ENCODE measurements at regions not wholly inside any gene's neighbourhood (a gene's known extent, or its start where the extent isn't known, plus 50 kb on each side); places are given as distances from the start of the nearest gene placed in this dataset.

DNA sequence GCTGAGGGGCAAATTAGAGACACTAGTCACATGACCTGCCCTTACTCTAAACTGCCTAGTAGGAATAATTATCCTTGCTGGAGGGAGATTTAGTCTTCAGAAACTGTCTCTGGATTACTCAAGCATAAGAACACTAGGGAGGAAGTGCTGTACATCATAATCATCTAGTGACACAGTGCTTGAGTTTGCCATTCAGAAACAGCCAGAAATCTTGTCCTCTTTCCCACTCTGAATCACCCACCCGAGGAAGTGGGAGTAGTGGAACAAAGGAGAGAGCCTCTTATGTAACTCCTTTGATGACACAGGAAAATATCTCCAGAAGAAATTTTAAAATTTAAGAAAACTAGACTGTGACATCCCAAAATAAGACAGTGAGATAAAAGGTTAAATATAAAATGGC is 69.3 kb upstream of the PCDH19 start:
- TF ChIP-seq, protein P1, sequence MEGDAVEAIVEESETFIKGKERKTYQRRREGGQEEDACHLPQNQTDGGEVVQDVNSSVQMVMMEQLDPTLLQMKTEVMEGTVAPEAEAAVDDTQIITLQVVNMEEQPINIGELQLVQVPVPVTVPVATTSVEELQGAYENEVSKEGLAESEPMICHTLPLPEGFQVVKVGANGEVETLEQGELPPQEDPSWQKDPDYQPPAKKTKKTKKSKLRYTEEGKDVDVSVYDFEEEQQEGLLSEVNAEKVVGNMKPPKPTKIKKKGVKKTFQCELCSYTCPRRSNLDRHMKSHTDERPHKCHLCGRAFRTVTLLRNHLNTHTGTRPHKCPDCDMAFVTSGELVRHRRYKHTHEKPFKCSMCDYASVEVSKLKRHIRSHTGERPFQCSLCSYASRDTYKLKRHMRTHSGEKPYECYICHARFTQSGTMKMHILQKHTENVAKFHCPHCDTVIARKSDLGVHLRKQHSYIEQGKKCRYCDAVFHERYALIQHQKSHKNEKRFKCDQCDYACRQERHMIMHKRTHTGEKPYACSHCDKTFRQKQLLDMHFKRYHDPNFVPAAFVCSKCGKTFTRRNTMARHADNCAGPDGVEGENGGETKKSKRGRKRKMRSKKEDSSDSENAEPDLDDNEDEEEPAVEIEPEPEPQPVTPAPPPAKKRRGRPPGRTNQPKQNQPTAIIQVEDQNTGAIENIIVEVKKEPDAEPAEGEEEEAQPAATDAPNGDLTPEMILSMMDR (IDR thresholded peaks at IDR 0.05; ENCODE audit: insufficient read depth, low read length, poor library complexity, severe bottlenecking) = no peak
- DNase-seq (ENCODE audit: extremely low read depth, insufficient read length) = no peak
- Histone ChIP-seq H3K4me3 (replicated peaks; ENCODE audit: low read depth, low read length) (no peak overlapping the region), H3K27me3 (replicated peaks; ENCODE audit: control insufficient read depth, insufficient read depth, low read length) (no peaks in the 10 kb centered on the region; the same call in 1 of the 2 replicates), H3K36me3 (ENCODE audit: control insufficient read depth, insufficient read depth, low read length) (no peaks in the 10 kb centered on the region)

DNA sequence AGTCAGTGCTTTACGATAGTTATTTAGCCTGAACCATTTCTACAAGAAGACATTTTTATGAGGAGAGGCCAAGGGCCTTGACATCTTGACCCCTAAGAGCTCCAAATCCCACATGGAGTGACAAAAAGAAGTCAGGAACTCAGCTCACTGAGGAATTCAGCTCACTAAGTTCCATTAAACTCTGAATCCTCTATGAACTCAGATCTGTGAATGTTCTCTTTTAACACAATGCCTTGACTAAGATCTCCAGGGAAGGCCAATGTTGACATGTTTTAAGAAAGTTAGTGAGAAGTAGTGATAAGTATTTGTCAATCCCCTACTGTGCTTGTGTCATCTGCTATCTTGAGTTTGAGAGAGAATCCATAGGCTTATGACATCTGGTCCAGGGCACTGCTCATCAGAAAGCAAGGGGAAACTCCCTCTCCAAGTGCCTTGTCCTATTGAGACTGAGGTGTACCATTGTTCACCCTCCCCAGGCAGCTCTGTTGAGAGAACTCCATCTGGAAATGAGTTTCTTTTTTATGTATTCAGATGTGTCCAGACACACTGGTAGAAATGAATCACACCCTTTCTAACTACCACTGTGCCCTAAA is 68.7 kb upstream of the PCDH19 start:
- no peak overlapping the region for H3K4me3 ChIP-seq (replicated peaks; ENCODE audit: low read depth, low read length)
- DNase-seq (ENCODE audit: extremely low read depth, insufficient read length) = no peak
- H3K27me3 ChIP-seq (replicated peaks; ENCODE audit: control insufficient read depth, insufficient read depth, low read length) = no peaks in the 10 kb centered on the region; the same call in 1 of the 2 replicates
- H3K36me3 ChIP-seq (ENCODE audit: control insufficient read depth, insufficient read depth, low read length) = no peaks in the 10 kb centered on the region
- TF ChIP-seq, protein P1 (IDR thresholded peaks at IDR 0.05; ENCODE audit: insufficient read depth, low read length, poor library complexity, severe bottlenecking) = no peak

DNA sequence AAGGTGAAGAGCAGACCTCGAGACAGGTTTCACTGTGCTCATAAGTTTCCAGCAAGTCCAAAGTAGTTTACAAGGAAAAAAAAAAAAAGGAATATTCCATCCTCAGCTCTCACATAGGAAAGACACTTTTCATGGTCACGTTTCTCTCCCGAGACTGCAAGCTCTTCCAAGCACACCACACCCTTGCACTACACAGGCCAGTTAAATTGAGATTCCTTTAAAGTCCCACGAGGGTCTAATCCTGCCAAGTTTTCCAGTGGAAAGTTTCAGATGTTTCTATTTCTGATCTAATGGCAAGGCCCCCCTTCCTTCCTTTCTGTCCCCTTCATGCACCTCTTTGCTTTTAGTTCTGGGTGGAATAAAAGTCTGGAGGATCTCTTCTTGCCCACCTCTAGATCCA is 67.9 kb upstream of the PCDH19 start:
- H3K4me3 ChIP-seq (replicated peaks; ENCODE audit: low read depth, low read length) = no peak overlapping the region
- no peaks in the 10 kb centered on the region; the same call in 1 of the 2 replicates for H3K27me3 ChIP-seq (replicated peaks; ENCODE audit: control insufficient read depth, insufficient read depth, low read length)
- TF ChIP-seq, protein P1 (IDR thresholded peaks at IDR 0.05; ENCODE audit: insufficient read depth, low read length, poor library complexity, severe bottlenecking) = no peak
- no peak for DNase-seq (ENCODE audit: extremely low read depth, insufficient read length)
- H3K36me3 ChIP-seq (ENCODE audit: control insufficient read depth, insufficient read depth, low read length) = no peaks in the 10 kb centered on the region

DNA sequence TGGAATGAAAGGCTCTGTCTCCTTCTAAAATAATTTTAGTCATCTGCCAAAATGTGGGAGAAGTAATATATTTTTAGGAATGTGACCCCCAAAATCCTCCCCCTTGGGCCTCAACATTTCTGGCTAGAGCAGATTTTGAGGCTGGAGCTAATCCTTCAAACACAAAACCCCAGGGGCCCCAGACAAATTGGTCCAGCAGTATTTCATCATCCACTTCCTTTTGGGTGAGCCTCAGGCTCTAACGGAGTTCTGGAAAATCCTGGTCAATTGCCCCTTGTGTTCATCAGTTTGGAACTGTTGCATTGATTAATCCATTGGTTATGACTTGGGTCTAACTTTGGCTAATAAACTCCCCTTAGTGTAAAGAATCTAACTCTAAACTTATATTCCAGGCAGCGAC is 67.4 kb upstream of the PCDH19 start:
- no peak for DNase-seq (ENCODE audit: extremely low read depth, insufficient read length)
- Histone ChIP-seq H3K4me3 (replicated peaks; ENCODE audit: low read depth, low read length) (no peak overlapping the region), H3K36me3 (ENCODE audit: control insufficient read depth, insufficient read depth, low read length) (no peaks in the 10 kb centered on the region), H3K27me3 (replicated peaks; ENCODE audit: control insufficient read depth, insufficient read depth, low read length) (no peaks in the 10 kb centered on the region; the same call in 1 of the 2 replicates)
- TF ChIP-seq, protein P1 (IDR thresholded peaks at IDR 0.05; ENCODE audit: insufficient read depth, low read length, poor library complexity, severe bottlenecking) = no peak
